NT2/D1 (cell line): ENCODE measurements at regions not wholly inside any gene's neighbourhood (a gene's known extent, or its start where the extent isn't known, plus 50 kb on each side); places are given as distances from the start of the nearest gene placed in this dataset.

Experiments used
- YY1 ChIP-seq: IDR thresholded peaks from 2 replicates; pipeline ENCODE4 v1.6.1; 2011; ENCODE audit not compliant: insufficient read length, insufficient read depth
- ZNF274 ChIP-seq: IDR thresholded peaks from 2 replicates; pipeline ENCODE4 v1.6.1; 2011; ENCODE audit warnings: mild to moderate bottlenecking, low read depth, low read length

DNA sequence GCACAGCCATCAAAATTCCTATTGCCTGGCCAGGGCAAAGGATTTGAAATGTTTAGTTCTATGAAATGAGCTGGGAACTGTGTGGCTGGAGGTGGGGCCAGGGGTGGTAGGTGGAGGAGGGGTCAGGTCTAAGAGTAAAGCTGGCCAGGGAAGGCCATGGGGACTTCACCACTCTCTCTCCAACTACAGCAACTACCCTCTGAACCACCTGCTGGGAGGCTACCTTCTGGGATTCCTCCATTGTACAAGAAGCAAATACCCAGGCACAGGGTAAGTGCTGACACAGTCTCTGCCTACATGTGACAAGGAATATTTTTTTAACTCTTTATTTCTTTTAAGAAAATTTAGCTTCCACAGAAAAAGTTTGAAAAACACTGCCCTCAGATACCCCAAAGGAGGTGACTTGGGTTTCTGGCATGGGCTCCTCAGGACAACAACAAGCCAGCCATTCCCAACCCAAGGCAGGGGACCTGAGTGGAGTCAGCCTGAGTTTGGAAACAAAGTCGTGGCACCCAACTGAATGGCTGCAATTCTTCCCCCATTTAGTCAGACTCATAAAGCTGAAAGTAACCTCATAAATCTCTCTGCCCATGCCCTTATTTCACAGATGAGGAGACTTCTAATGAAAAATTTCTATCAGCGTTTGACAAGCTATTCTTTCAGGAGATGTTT, 593.8 kb upstream of the DIPK2B start:
- TF ChIP-seq YY1 (no peak), ZNF274 (no peak)
